Adrenal gland (tissue), 9 donors: ENCODE measurements at regions not wholly inside any gene's neighbourhood (a gene's known extent, or its start where the extent isn't known, plus 50 kb on each side); places are given as distances from the start of the nearest gene placed in this dataset.
"Not testable (repeated sequence)": the region's sequence is repeated elsewhere in the genome, so short reads cannot be mapped to it uniquely, and the experiment has no call there.

Experiments
- DNase-seq, 7 donors: peaks; one replicate each; pipeline ENCODE4 v3.0.0-alpha.2; 2019 to 2020
- H3K27ac ChIP-seq, 5 donors: fragments of 200-600 bp; sonication (generic) in 4 of 5; 1 replicate in 3 of 5; 2 replicates in 2 of 5; pipeline versions ENCODE4 v1.5.1 to v1.8.0; 2016 to 2020; ENCODE audit warnings: mild to moderate bottlenecking in 1 of 5
- H3K27me3 ChIP-seq: fragments of 200-600 bp; 2 replicates; pipeline ENCODE4 v1.8.0; 2021
- H3K36me3 ChIP-seq, 2 donors: fragments of 200-600 bp; replicated peaks in 1 of 2; 1 replicate in 1 of 2; 2 replicates in 1 of 2; pipeline versions ENCODE4 v1.5.1 to v1.8.0; 2018 to 2022
- H3K4me1 ChIP-seq, 2 donors: fragments of 200-600 bp; replicated peaks in 1 of 2; 1 replicate in 1 of 2; 2 replicates in 1 of 2; pipeline versions ENCODE4 v1.5.1 to v1.8.0; 2018 to 2021
- H3K4me3 ChIP-seq, 4 donors: fragments of 200-600 bp; sonication (generic) in 3 of 4; one replicate each; pipeline ENCODE4 v1.5.1; 2016 to 2018
- H3K9me3 ChIP-seq, 3 donors: fragments of 200-600 bp; sonication (generic) in 1 of 3; replicated peaks in 1 of 3; 1 replicate in 2 of 3; 2 replicates in 1 of 3; pipeline versions ENCODE4 v1.5.1 to v1.8.0; 2016 to 2021
- CTCF ChIP-seq, 6 experiments: fragments of 450-650 bp in 4 of 6; fragments of 200-600 bp in 2 of 6; sonication (generic) in 1 of 6; IDR thresholded peaks; 1 replicate in 5 of 6; 2 replicates in 1 of 6; pipeline versions ENCODE4 v1.5.1 to v1.8.0; 2016 to 2021; ENCODE audit warnings: antibody characterized with exemption in 6 of 6, mild to moderate bottlenecking in 2 of 6, moderate library complexity in 1 of 6
- POLR2A ChIP-seq, 2 donors: fragments of 450-650 bp; IDR thresholded peaks; one replicate each; pipeline ENCODE4 v1.6.1; 2017; ENCODE audit warnings: antibody characterized with exemption in 2 of 2, mild to moderate bottlenecking in 2 of 2, moderate library complexity in 1 of 2
- WGBS, 4 donors: extraction: QIAGEN DNeasy Blood & Tissue Kit in 2 of 4; methylation state at CpG; one replicate each; pipeline versions ENCODE4 v1.1.5 to v1.1.7; 2013 to 2017; 5-methylcytosine and 5-hydroxymethylcytosine counted together
- intact Hi-C, 2 donors: fragments of 100-400 bp; cut with DNase I; formaldehyde crosslinking; loops; one replicate each; pipeline versions ENCODE4 v1.14.1 to v1.15.0; 2022 to 2023
- donor health status: healthy with polysubstance abuse.
- donor health status: Bipolar disorder and iron deficiency.
- donor health status: DM: yes; HTN: yes; CAD: no.
- donor health status: DM: no; HTN: no; CAD: no.
- donor health status: DM: no; HTN: no; CAD: no.

GRCh38 chr14:27623782-27624181 is 1025.9 kb upstream of the NOVA1 start:
- Histone ChIP-seq H3K36me3 (no peaks in the 10 kb centered on the region), H3K4me3 (no peak overlapping the region), H3K27ac (no peak overlapping the region), H3K27me3 (no peaks in the 10 kb centered on the region), H3K9me3 (no peaks in the 10 kb centered on the region), H3K4me1 (no peaks in the 10 kb centered on the region)
- TF ChIP-seq POLR2A (IDR thresholded peaks at IDR 0.05) (no peak), CTCF (IDR thresholded peaks at IDR 0.05) (no peak)
- intact Hi-C loops = no loop called here
- DNase-seq = no peak
- WGBS, 4 donors = 83 to 90% (median 89%) methylated on average over 1 of the region's 1 CpG

- 80 to 83% (median 81%) methylated on average over 15 of the region's 15 CpGs for WGBS, 4 donors
- DNase-seq = no peak
- no peak for TF ChIP-seq POLR2A (IDR thresholded peaks at IDR 0.05)
- no peak for TF ChIP-seq CTCF (IDR thresholded peaks at IDR 0.05)
- H3K27ac ChIP-seq = no peak overlapping the region
- H3K36me3 ChIP-seq = no peaks in the 10 kb centered on the region
- H3K27me3 ChIP-seq = no peaks in the 10 kb centered on the region
- H3K4me1 ChIP-seq = no peaks in the 10 kb centered on the region
- H3K4me3 ChIP-seq = no peak overlapping the region
- intact Hi-C loops = no loop called here
- no peaks in the 10 kb centered on the region for H3K9me3 ChIP-seq
Observed at GRCh38 chr14:27634056-27634970, 1036.5 kb upstream of the NOVA1 start.

- H3K4me3 ChIP-seq, H3K27me3 ChIP-seq, DNase-seq, H3K36me3 ChIP-seq, H3K27ac ChIP-seq, H3K9me3 ChIP-seq, H3K4me1 ChIP-seq, intact Hi-C loops: not testable (repeated sequence)
- WGBS, 4 donors = 93 to 100% (median 100%) methylated on average over 1 of the region's 1 CpG
Observed at GRCh38 chr14:27640688-27641087, 1042.9 kb upstream of the NOVA1 start.

GRCh38 chr14:27642251-27642866 is 1044.5 kb upstream of the NOVA1 start:
- TF ChIP-seq POLR2A (IDR thresholded peaks at IDR 0.05) (no peak), CTCF (IDR thresholded peaks at IDR 0.05) (no peak)
- no peaks in the 10 kb centered on the region for H3K36me3 ChIP-seq
- intact Hi-C loops = no loop called here
- H3K4me1 ChIP-seq = no peaks in the 10 kb centered on the region
- WGBS, 4 donors = 88 to 100% (median 94%) methylated on average over 1 of the region's 1 CpG
- no peaks in the 10 kb centered on the region for H3K27me3 ChIP-seq
- no peak for DNase-seq
- no peak overlapping the region for H3K27ac ChIP-seq
- H3K9me3 ChIP-seq = no peaks in the 10 kb centered on the region
- no peak overlapping the region for H3K4me3 ChIP-seq
